ENCODE measurements at regions not wholly inside any gene's neighbourhood (a gene's known extent, or its start where the extent isn't known, plus 50 kb on each side); places are given as distances from the start of the nearest gene placed in this dataset.

DNA sequence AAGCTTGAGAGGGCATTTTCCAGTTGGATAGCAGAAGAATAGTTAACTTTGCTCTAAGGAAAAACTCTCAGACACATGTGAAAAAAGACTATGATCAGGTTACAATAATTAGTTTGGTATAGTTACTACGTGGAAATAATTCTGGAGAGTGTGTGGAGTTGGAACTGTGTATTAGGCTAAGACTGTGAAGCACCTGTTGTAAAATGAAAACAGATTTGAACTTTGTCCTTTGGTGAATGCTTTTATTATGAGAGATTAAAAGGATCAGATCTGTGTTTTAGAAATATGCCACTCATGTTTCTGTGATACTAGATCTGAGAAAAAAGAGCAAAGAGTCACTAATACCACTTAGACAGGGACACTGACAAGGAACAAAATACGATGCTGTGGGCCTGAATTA, 807.5 kb upstream of the ATXN8OS start:
- Histone ChIP-seq H3K4me1 (ENCODE audit: insufficient read depth, insufficient read length) (no peaks in the 10 kb centered on the region), H3K4me3 (ENCODE audit: insufficient read length, low read depth) (no peak overlapping the region), H3K27me3 (ENCODE audit: insufficient read depth, insufficient read length) (no peaks in the 10 kb centered on the region), H3K9me3 (ENCODE audit: insufficient read depth, low read length) (no peaks in the 10 kb centered on the region), H3K36me3 (ENCODE audit: insufficient read depth, insufficient read length, low read length) (no peaks in the 10 kb centered on the region), H3K9ac (ENCODE audit: insufficient read length, low read depth) (no peak overlapping the region)
- no peak for TF ChIP-seq ZNF274 (IDR thresholded peaks at IDR 0.05; ENCODE audit: low read depth, low read length)
- no peak for TF ChIP-seq YY1 (IDR thresholded peaks at IDR 0.05; ENCODE audit: insufficient read depth, insufficient read length)
- TF ChIP-seq SUZ12 (IDR thresholded peaks at IDR 0.05; ENCODE audit: extremely low read depth, insufficient read depth, insufficient read length): no peak
- no peak for DNase-seq (ENCODE audit: low read depth, low spot score)

DNA sequence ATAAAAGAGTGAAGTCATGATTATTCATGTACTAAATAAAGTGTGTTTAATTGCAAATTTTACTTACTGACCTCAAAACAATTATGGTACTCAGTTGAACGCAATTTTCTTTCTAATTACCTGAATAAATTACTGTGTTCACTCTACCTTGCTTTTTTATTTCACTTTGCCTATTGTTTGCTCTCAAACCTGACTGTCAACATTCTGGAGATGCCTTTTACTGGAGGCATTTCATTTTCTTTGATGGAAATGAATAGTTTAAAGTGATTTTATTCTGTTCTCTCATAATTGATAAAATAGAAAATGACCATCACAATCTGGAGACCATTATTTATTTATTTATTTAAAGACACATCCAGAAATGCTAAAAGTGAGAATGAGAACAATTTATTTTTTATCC, 811.5 kb upstream of the ATXN8OS start:
- no peak for DNase-seq (ENCODE audit: low read depth, low spot score)
- no peak overlapping the region for H3K4me3 ChIP-seq (ENCODE audit: insufficient read length, low read depth)
- H3K4me1 ChIP-seq (ENCODE audit: insufficient read depth, insufficient read length): no peaks in the 10 kb centered on the region
- H3K36me3 ChIP-seq (ENCODE audit: insufficient read depth, insufficient read length, low read length): no peaks in the 10 kb centered on the region
- no peaks in the 10 kb centered on the region for H3K27me3 ChIP-seq (ENCODE audit: insufficient read depth, insufficient read length)
- TF ChIP-seq SUZ12 (IDR thresholded peaks at IDR 0.05; ENCODE audit: extremely low read depth, insufficient read depth, insufficient read length) (no peak), ZNF274 (IDR thresholded peaks at IDR 0.05; ENCODE audit: low read depth, low read length) (no peak), YY1 (IDR thresholded peaks at IDR 0.05; ENCODE audit: insufficient read depth, insufficient read length) (no peak)
- H3K9me3 ChIP-seq (ENCODE audit: insufficient read depth, low read length): no peaks in the 10 kb centered on the region
- H3K9ac ChIP-seq (ENCODE audit: insufficient read length, low read depth): no peak overlapping the region

DNA sequence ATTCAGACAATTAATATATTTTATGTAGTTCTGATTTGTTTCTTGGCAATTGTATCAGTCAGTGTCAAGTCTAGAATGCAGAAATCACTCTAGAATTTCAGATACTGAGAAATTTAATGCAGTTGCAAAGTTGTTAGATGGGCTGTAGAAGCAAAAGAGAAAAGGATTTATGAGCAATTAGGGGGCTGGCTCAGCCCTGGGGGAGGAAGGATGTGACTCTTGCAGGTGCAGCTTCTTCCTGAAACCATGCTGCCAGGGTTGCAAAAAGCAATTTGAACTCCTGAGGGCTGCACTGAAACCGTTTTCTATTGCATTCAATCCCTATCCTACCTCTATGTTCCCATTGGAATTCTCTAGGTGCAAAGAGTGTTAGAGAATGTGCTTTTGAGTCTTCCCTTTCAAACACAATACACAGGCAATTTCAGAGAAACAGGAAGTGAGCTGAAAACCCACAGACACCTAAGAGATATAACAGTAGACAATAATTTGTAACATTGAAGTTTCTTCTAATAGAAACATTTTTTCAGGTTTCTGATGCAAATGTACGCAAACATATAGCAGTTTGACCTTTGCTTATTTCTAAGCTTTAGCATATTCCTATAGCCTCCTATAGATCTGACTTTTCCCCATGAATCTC, 814.7 kb upstream of the ATXN8OS start:
- Histone ChIP-seq H3K4me1 (ENCODE audit: insufficient read depth, insufficient read length) (no peaks in the 10 kb centered on the region), H3K9me3 (ENCODE audit: insufficient read depth, low read length) (no peaks in the 10 kb centered on the region), H3K36me3 (ENCODE audit: insufficient read depth, insufficient read length, low read length) (no peaks in the 10 kb centered on the region), H3K27me3 (ENCODE audit: insufficient read depth, insufficient read length) (no peaks in the 10 kb centered on the region), H3K9ac (ENCODE audit: insufficient read length, low read depth) (no peak overlapping the region), H3K4me3 (ENCODE audit: insufficient read length, low read depth) (no peak overlapping the region)
- no peak for DNase-seq (ENCODE audit: low read depth, low spot score)
- TF ChIP-seq ZNF274 (IDR thresholded peaks at IDR 0.05; ENCODE audit: low read depth, low read length): no peak
- no peak for TF ChIP-seq SUZ12 (IDR thresholded peaks at IDR 0.05; ENCODE audit: extremely low read depth, insufficient read depth, insufficient read length)
- TF ChIP-seq YY1 (IDR thresholded peaks at IDR 0.05; ENCODE audit: insufficient read depth, insufficient read length): no peak

DNA sequence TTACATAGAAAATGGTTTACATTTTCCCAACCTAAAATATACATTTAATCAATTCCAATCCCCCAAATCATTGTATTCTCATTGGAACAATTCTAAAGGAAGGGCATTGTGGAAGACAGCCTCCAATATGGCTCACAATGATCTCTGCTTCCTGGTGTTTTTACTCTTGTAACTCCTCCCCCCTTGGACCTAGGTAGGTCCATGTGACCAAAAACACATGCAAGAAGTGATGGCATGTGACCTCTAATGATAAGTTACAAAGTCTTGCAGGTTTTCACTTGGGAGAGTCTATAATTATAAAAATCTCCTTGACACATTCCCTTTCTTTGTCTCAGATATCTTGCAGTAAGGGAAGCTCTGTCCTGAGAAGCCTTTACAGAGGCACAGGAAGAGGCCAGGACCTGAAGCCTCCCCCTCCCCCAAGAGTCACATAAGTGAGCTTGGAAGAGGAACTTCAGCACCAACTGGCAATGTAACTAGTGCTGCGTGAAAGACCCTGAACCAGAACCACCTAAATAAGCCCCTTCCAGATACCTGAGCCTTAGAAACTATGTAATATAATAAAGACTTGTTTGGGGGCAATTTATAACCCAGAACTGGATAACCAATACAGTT, 816.2 kb upstream of the ATXN8OS start:
- H3K4me1 ChIP-seq (ENCODE audit: insufficient read depth, insufficient read length): no peaks in the 10 kb centered on the region
- no peaks in the 10 kb centered on the region for H3K9me3 ChIP-seq (ENCODE audit: insufficient read depth, low read length)
- DNase-seq (ENCODE audit: low read depth, low spot score): no peak
- no peak overlapping the region for H3K4me3 ChIP-seq (ENCODE audit: insufficient read length, low read depth)
- no peaks in the 10 kb centered on the region for H3K27me3 ChIP-seq (ENCODE audit: insufficient read depth, insufficient read length)
- no peak overlapping the region for H3K9ac ChIP-seq (ENCODE audit: insufficient read length, low read depth)
- H3K36me3 ChIP-seq (ENCODE audit: insufficient read depth, insufficient read length, low read length): no peaks in the 10 kb centered on the region
- TF ChIP-seq ZNF274 (IDR thresholded peaks at IDR 0.05; ENCODE audit: low read depth, low read length) (no peak), SUZ12 (IDR thresholded peaks at IDR 0.05; ENCODE audit: extremely low read depth, insufficient read depth, insufficient read length) (no peak), YY1 (IDR thresholded peaks at IDR 0.05; ENCODE audit: insufficient read depth, insufficient read length) (no peak)

DNA sequence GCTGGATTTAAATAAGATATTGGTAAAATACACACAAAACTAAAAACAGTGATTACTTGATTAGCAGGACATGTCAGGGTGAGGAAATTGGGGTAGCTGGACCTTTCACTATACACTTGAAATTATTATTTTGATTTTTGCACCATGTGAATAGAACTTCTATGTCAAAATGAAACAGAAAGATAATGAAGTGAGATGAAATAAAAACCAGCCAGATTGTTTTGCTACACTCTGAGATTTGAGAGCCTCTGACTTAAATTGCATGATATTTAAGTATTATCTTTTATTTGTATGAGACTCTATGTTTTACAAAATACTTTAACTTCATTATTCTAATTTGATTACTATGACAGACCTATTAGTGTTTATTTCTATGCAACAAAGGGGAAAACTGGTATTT, 819.6 kb upstream of the ATXN8OS start:
- H3K4me3 ChIP-seq (ENCODE audit: insufficient read length, low read depth): no peak overlapping the region
- H3K9me3 ChIP-seq (ENCODE audit: insufficient read depth, low read length): no peaks in the 10 kb centered on the region
- no peaks in the 10 kb centered on the region for H3K27me3 ChIP-seq (ENCODE audit: insufficient read depth, insufficient read length)
- no peak for TF ChIP-seq SUZ12 (IDR thresholded peaks at IDR 0.05; ENCODE audit: extremely low read depth, insufficient read depth, insufficient read length)
- no peak for TF ChIP-seq YY1 (IDR thresholded peaks at IDR 0.05; ENCODE audit: insufficient read depth, insufficient read length)
- no peak for TF ChIP-seq ZNF274 (IDR thresholded peaks at IDR 0.05; ENCODE audit: low read depth, low read length)
- DNase-seq (ENCODE audit: low read depth, low spot score): no peak
- no peaks in the 10 kb centered on the region for H3K36me3 ChIP-seq (ENCODE audit: insufficient read depth, insufficient read length, low read length)
- no peaks in the 10 kb centered on the region for H3K4me1 ChIP-seq (ENCODE audit: insufficient read depth, insufficient read length)
- H3K9ac ChIP-seq (ENCODE audit: insufficient read length, low read depth): no peak overlapping the region

- no peaks in the 10 kb centered on the region for H3K4me1 ChIP-seq (ENCODE audit: insufficient read depth, insufficient read length)
- H3K27me3 ChIP-seq (ENCODE audit: insufficient read depth, insufficient read length): no peaks in the 10 kb centered on the region
- TF ChIP-seq ZNF274 (IDR thresholded peaks at IDR 0.05; ENCODE audit: low read depth, low read length) (no peak), YY1 (IDR thresholded peaks at IDR 0.05; ENCODE audit: insufficient read depth, insufficient read length) (no peak), SUZ12 (IDR thresholded peaks at IDR 0.05; ENCODE audit: extremely low read depth, insufficient read depth, insufficient read length) (no peak)
- H3K4me3 ChIP-seq (ENCODE audit: insufficient read length, low read depth): no peak overlapping the region
- H3K9ac ChIP-seq (ENCODE audit: insufficient read length, low read depth): no peak overlapping the region
- H3K9me3 ChIP-seq (ENCODE audit: insufficient read depth, low read length): no peaks in the 10 kb centered on the region
- no peaks in the 10 kb centered on the region for H3K36me3 ChIP-seq (ENCODE audit: insufficient read depth, insufficient read length, low read length)
- no peak for DNase-seq (ENCODE audit: low read depth, low spot score)
Measured at GRCh38 chr13:69287050-69287698, 820.5 kb upstream of the ATXN8OS start.

- Histone ChIP-seq H3K27me3 (ENCODE audit: insufficient read depth, insufficient read length) (no peaks in the 10 kb centered on the region), H3K36me3 (ENCODE audit: insufficient read depth, insufficient read length, low read length) (no peaks in the 10 kb centered on the region), H3K9me3 (ENCODE audit: insufficient read depth, low read length) (no peaks in the 10 kb centered on the region), H3K4me3 (ENCODE audit: insufficient read length, low read depth) (no peak overlapping the region), H3K4me1 (ENCODE audit: insufficient read depth, insufficient read length) (no peaks in the 10 kb centered on the region), H3K9ac (ENCODE audit: insufficient read length, low read depth) (no peak overlapping the region)
- TF ChIP-seq ZNF274 (IDR thresholded peaks at IDR 0.05; ENCODE audit: low read depth, low read length) (no peak), SUZ12 (IDR thresholded peaks at IDR 0.05; ENCODE audit: extremely low read depth, insufficient read depth, insufficient read length) (no peak), YY1 (IDR thresholded peaks at IDR 0.05; ENCODE audit: insufficient read depth, insufficient read length) (no peak)
- no peak for DNase-seq (ENCODE audit: low read depth, low spot score)
Measured at GRCh38 chr13:69283837-69284236, 823.8 kb upstream of the ATXN8OS start.
